Natural killer cell treated with Interleukin-12 subunit alpha and Interleukin-12 subunit beta and Interleukin-15 and Interleukin-18, amount 100 ng/mL, for 72 hours (primary cell): ENCODE measurements at regions not wholly inside any gene's neighbourhood (a gene's known extent, or its start where the extent isn't known, plus 50 kb on each side); places are given as distances from the start of the nearest gene placed in this dataset.
"Not testable (repeated sequence)": the region's sequence is repeated elsewhere in the genome, so short reads cannot be mapped to it uniquely, and the experiment has no call there.

ENCODE experiments used
- ATAC-seq, 2 donors: fragments of 150-1000 bp; cut with Tn5 transposase in 1 of 2; sonication (Bioruptor Pico), chemical (Tn5 transposase) in 1 of 2; 2 replicates each; pipeline ENCODE4 v1.10.0; 2021
- DNase-seq: peaks from one replicate; pipeline ENCODE4 v3.0.0; 2022; ENCODE audit warnings: low spot score
- H3K27ac Mint-ChIP-seq, 2 donors: 1 replicate in 1 of 2; 2 replicates in 1 of 2; pipeline ENCODE4 v1.8.0; 2022; ENCODE audit warnings: mixed read lengths in 2 of 2, mild to moderate bottlenecking in 1 of 2, moderate library complexity in 1 of 2
- H3K27me3 Mint-ChIP-seq, 2 donors: 1 replicate in 1 of 2; 2 replicates in 1 of 2; pipeline ENCODE4 v1.8.0; 2022; ENCODE audit warnings: mixed read lengths in 2 of 2
- H3K36me3 Mint-ChIP-seq: one replicate; pipeline ENCODE4 v1.8.0; 2022; ENCODE audit warnings: mixed read lengths
- H3K4me1 Mint-ChIP-seq, 2 donors: 1 replicate in 1 of 2; 2 replicates in 1 of 2; pipeline ENCODE4 v1.8.0; 2022; ENCODE audit warnings: low read depth in 2 of 2, mixed read lengths in 2 of 2, mild to moderate bottlenecking in 1 of 2
- H3K4me3 Mint-ChIP-seq: one replicate; pipeline ENCODE4 v1.8.0; 2022; ENCODE audit warnings: mixed read lengths
- H3K9me3 Mint-ChIP-seq: 2 replicates; pipeline ENCODE4 v1.8.0; 2022; ENCODE audit warnings: mixed read lengths

DNA sequence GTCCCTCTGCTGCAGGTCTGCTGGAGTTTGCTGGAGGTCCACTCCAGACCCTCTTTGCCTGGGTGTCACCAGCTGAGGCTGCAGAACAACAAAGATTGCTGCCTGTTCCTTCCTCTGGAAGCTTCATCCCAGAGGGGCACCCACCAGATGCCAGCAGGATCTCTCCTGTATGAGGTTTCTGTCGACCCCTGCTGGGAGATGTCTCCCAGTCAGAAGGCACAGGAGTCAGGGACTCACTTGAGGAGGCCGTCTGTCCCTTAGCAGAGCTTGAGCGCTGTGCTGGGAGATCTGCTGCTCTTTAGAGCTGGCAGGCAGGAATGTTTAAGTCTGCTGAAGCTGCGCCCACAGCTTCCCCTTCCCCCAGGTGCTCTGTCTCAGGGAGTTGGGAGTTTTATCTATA is 196.2 kb downstream of the C4orf33 start:
- DNase-seq, H3K4me1 Mint-ChIP-seq, ATAC-seq, H3K36me3 Mint-ChIP-seq, H3K9me3 Mint-ChIP-seq, H3K4me3 Mint-ChIP-seq, H3K27ac Mint-ChIP-seq: not testable (repeated sequence)
- peaks cover 2 to 24% of the 10 kb centered on the region in 2 donors for H3K27me3 Mint-ChIP-seq

DNA sequence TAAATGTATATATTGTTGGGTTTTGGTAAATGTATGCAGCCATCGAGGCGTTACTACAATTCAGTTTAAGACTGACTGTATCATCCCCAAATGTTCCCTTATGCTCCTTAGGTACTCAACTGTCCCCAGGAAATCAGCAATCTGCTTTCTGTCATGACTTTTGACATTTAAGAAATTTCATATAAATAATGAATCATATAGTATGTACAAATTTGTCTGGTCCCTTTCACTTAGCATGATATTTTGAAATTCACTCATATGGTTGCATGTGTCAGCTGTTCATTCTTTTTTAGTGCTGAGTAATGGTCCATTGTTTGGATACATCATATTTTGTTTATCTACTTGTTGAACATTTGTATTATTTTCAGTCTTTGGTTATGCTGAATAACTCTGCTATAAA is 218.8 kb downstream of the C4orf33 start:
- H3K27me3 Mint-ChIP-seq: no peaks in the 10 kb centered on the region
- ATAC-seq (no peak), DNase-seq (no peak)
- no peak overlapping the region for H3K27ac Mint-ChIP-seq
- no peaks in the 10 kb centered on the region for H3K36me3 Mint-ChIP-seq
- no peaks in the 10 kb centered on the region for H3K4me1 Mint-ChIP-seq
- no peaks in the 10 kb centered on the region for H3K9me3 Mint-ChIP-seq
- no peak overlapping the region for H3K4me3 Mint-ChIP-seq

DNA sequence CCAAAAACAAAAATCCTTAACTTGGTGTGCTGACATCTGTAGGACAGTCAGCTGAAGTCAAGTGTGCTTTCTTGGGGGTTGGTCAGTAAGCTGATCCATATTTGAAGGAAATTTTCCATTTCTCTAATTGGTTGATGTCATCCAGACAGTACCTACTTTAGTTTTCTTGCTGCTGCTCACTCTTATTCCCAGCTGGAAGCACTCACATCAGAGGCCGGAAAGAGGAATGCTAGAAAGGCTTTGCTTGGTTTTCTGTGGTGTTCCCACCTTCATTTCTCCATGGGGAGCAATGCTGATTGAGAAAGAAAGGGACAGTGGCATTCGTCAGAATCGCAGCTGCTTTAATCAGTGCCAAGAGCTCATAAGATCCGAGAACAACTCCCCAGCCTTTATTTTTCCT is 227.0 kb downstream of the C4orf33 start:
- Mint-ChIP-seq H3K4me1 (no peaks in the 10 kb centered on the region), H3K36me3 (no peaks in the 10 kb centered on the region), H3K27me3 (peaks cover 15 to 16% of the 10 kb centered on the region in 2 donors), H3K27ac (no peak overlapping the region), H3K9me3 (peaks cover 2% of the 10 kb centered on the region), H3K4me3 (no peak overlapping the region)
- DNase-seq (no peak), ATAC-seq (no peak)

- H3K27me3 Mint-ChIP-seq: peaks cover 15 to 16% of the 10 kb centered on the region in 2 donors
- peaks cover 2% of the 10 kb centered on the region for H3K9me3 Mint-ChIP-seq
- DNase-seq (no peak), ATAC-seq (no peak)
- H3K27ac Mint-ChIP-seq: no peak overlapping the region
- no peak overlapping the region for H3K4me3 Mint-ChIP-seq
- no peaks in the 10 kb centered on the region for H3K36me3 Mint-ChIP-seq
- no peaks in the 10 kb centered on the region for H3K4me1 Mint-ChIP-seq
Observed at GRCh38 chr4:129323658-129324057, 227.7 kb downstream of the C4orf33 start.

DNA sequence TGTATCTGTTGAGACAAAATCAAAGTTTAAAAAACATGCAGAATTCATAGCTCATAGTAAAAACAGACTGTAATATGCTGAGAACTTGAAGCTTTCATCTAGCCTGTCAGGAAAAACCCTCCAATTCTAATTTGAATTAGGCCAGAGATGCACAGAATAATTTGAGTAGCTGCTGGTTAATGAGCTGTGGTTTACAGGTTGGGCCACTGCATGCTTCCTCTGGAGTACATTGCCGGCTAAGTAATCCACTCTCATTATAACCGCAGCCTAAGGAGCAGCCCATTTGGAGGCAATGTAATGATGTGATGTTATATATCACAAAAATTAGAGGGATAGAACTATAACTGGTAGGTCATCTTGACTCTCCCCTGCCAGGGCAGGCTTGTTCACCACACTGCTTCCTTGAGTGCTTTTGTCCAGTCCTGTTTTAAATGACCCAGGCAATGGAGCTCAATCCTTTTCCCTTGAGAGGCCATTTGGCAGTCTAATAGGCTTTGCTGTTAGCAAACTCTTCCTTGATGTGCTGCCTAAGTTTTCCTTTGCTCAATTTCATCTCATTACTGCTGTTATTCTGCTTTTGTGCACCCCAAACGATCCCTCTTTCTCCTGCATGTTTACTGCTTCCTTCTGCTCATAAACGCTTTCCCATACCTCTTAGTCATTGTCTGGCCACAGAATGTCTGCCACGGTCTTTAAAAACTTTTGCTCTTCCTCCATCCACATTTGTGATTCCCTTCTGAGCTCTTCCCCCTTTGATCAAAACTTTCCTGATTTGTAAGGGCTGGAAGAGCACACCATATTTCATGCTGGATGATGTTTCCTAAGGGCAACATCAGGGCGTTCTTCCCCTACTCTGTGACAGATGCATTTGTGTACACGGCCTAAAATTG is 230.9 kb downstream of the C4orf33 start:
- Mint-ChIP-seq H3K4me3 (no peak overlapping the region), H3K9me3 (peaks cover 2% of the 10 kb centered on the region), H3K4me1 (no peaks in the 10 kb centered on the region), H3K36me3 (no peaks in the 10 kb centered on the region), H3K27ac (no peak overlapping the region), H3K27me3 (peaks cover 12 to 17% of the 10 kb centered on the region in 2 donors)
- DNase-seq (no peak), ATAC-seq (no peak)

- H3K27ac Mint-ChIP-seq: no peak overlapping the region
- no peaks in the 10 kb centered on the region for H3K4me1 Mint-ChIP-seq
- H3K4me3 Mint-ChIP-seq: no peak overlapping the region
- H3K9me3 Mint-ChIP-seq: peaks cover 2% of the 10 kb centered on the region
- no peaks in the 10 kb centered on the region for H3K36me3 Mint-ChIP-seq
- ATAC-seq (no peak), DNase-seq (no peak)
- peaks cover 12 to 17% of the 10 kb centered on the region in 2 donors for H3K27me3 Mint-ChIP-seq
Observed at GRCh38 chr4:129327637-129328036, 231.7 kb downstream of the C4orf33 start.

- no peak for DNase-seq
- H3K9me3 Mint-ChIP-seq: peaks cover 2% of the 10 kb centered on the region
- H3K36me3 Mint-ChIP-seq: no peaks in the 10 kb centered on the region
- H3K27me3 Mint-ChIP-seq: peaks cover 12 to 18% of the 10 kb centered on the region in 2 donors
- no peak overlapping the region for H3K27ac Mint-ChIP-seq
- no peaks in the 10 kb centered on the region for H3K4me1 Mint-ChIP-seq
- H3K4me3 Mint-ChIP-seq: no peak overlapping the region
- ATAC-seq: no peak
Observed at GRCh38 chr4:129328162-129328561, 232.2 kb downstream of the C4orf33 start.

GRCh38 chr4:129334136-129334535 is 238.2 kb downstream of the C4orf33 start:
- no peak overlapping the region for H3K4me3 Mint-ChIP-seq
- ATAC-seq: no peak
- H3K9me3 Mint-ChIP-seq: no peaks in the 10 kb centered on the region
- H3K27me3 Mint-ChIP-seq: peaks cover 13 to 35% of the 10 kb centered on the region in 2 donors
- H3K27ac Mint-ChIP-seq: no peak overlapping the region
- no peak for DNase-seq
- no peaks in the 10 kb centered on the region for H3K36me3 Mint-ChIP-seq
- no peaks in the 10 kb centered on the region for H3K4me1 Mint-ChIP-seq

GRCh38 chr4:129335276-129335675 is 239.3 kb downstream of the C4orf33 start:
- no peaks in the 10 kb centered on the region for H3K36me3 Mint-ChIP-seq
- ATAC-seq: no peak
- H3K9me3 Mint-ChIP-seq: no peaks in the 10 kb centered on the region
- no peak overlapping the region for H3K27ac Mint-ChIP-seq
- peaks cover 15 to 34% of the 10 kb centered on the region in 2 donors for H3K27me3 Mint-ChIP-seq
- no peaks in the 10 kb centered on the region for H3K4me1 Mint-ChIP-seq
- no peak for DNase-seq
- H3K4me3 Mint-ChIP-seq: no peak overlapping the region

GRCh38 chr4:129335818-129336217 is 239.9 kb downstream of the C4orf33 start:
- H3K27ac Mint-ChIP-seq: no peak overlapping the region

GRCh38 chr4:129336457-129337227 is 240.7 kb downstream of the C4orf33 start:
- Mint-ChIP-seq H3K9me3 (no peaks in the 10 kb centered on the region), H3K4me1 (no peaks in the 10 kb centered on the region), H3K36me3 (no peaks in the 10 kb centered on the region), H3K4me3 (no peak overlapping the region), H3K27ac (no peak overlapping the region), H3K27me3 (peaks cover 16 to 27% of the 10 kb centered on the region in 2 donors)
- no peak for DNase-seq
- ATAC-seq: no peak

More at GRCh38 chr4:129335818-129336217, 239.9 kb downstream of the C4orf33 start:
- Mint-ChIP-seq H3K4me3 (no peak overlapping the region), H3K4me1 (no peaks in the 10 kb centered on the region), H3K27me3 (peaks cover 16 to 28% of the 10 kb centered on the region in 2 donors), H3K36me3 (no peaks in the 10 kb centered on the region), H3K9me3 (no peaks in the 10 kb centered on the region)
- ATAC-seq (no peak), DNase-seq (no peak)

DNA sequence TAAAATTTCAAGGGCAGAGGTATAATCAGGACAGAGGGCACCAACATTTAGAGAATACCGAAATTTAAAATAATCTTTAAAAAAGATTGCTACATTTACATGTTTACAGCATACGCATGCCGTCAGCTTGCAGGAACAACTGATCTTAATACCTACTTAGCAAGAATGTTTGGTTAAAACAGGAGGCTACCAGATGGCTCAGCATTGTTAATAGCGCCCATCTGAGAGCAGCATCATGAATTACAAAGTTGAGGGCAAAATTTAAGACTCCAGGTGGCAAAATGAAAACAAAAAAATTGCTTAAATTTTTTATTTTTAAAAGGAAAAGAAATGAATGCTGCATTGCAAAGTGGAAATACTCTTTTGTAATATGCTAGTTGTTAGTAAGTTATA is 241.3 kb downstream of the C4orf33 start:
- peaks cover 16 to 27% of the 10 kb centered on the region in 2 donors for H3K27me3 Mint-ChIP-seq
- no peaks in the 10 kb centered on the region for H3K9me3 Mint-ChIP-seq
- H3K36me3 Mint-ChIP-seq: no peaks in the 10 kb centered on the region
- no peak overlapping the region for H3K4me3 Mint-ChIP-seq
- H3K4me1 Mint-ChIP-seq: no peaks in the 10 kb centered on the region
- DNase-seq (no peak), ATAC-seq (no peak)
- no peak overlapping the region for H3K27ac Mint-ChIP-seq

- no peak overlapping the region for H3K27ac Mint-ChIP-seq
- no peak for ATAC-seq
- peaks cover 0 to 3% of the 10 kb centered on the region in 2 donors for H3K4me1 Mint-ChIP-seq
- H3K9me3 Mint-ChIP-seq: no peaks in the 10 kb centered on the region
- DNase-seq: no peak
- H3K4me3 Mint-ChIP-seq: no peak overlapping the region
- no peaks in the 10 kb centered on the region for H3K36me3 Mint-ChIP-seq
- H3K27me3 Mint-ChIP-seq: peaks cover 17 to 18% of the 10 kb centered on the region in 2 donors
Observed at GRCh38 chr4:129342819-129343408, 247.0 kb downstream of the C4orf33 start.

DNA sequence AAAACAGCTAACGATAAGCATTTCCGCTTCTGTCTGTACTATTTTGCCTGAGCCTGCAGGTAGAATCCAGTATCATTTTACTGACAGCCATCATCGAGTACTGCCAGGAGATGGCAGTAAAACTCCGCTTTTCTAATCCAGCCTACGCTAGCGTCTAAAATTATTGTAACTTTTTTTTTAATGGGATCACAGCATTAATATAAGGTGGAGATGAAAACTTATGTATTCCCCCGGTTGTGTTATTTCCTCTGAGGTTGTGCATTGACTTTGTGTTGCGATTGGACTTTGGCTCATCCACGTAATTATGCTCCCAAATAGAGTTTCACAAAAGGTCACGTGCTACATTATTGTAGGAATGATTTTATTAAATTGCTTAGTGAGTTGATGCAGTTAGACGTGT is 248.1 kb downstream of the C4orf33 start:
- ATAC-seq: no peak
- Mint-ChIP-seq H3K27ac (no peak overlapping the region), H3K27me3 (peaks cover 7 to 8% of the 10 kb centered on the region in 2 donors), H3K4me3 (no peak overlapping the region), H3K4me1 (peaks cover 0 to 3% of the 10 kb centered on the region in 2 donors), H3K36me3 (no peaks in the 10 kb centered on the region), H3K9me3 (no peaks in the 10 kb centered on the region)
- no peak for DNase-seq
